Right atrium auricular region (tissue), 2 donors: ENCODE measurements at regions not wholly inside any gene's neighbourhood (a gene's known extent, or its start where the extent isn't known, plus 50 kb on each side); places are given as distances from the start of the nearest gene placed in this dataset.

Experiments
- DNase-seq: peaks from one replicate; pipeline ENCODE4 v3.0.0-alpha.2; 2019; ENCODE audit warnings: low spot score
- H3K27ac ChIP-seq, 2 donors: fragments of 200-600 bp; sonication (generic); 1 replicate in 1 of 2; 2 replicates in 1 of 2; pipeline ENCODE4 v1.5.1; 2016 to 2019
- H3K27me3 ChIP-seq, 2 donors: fragments of 200-600 bp; sonication (generic); one replicate each; pipeline versions ENCODE4 v1.5.1 to v1.6.0; 2017 to 2019
- H3K36me3 ChIP-seq: fragments of 200-600 bp; sonication (generic); one replicate; pipeline ENCODE4 v1.5.1; 2016
- H3K4me1 ChIP-seq, 2 donors: fragments of 200-600 bp; sonication (generic); one replicate each; pipeline versions ENCODE4 v1.5.1 to v1.6.0; 2017 to 2019
- H3K4me3 ChIP-seq, 2 donors: fragments of 200-600 bp; sonication (generic); 1 replicate in 1 of 2; 2 replicates in 1 of 2; pipeline ENCODE4 v1.5.1; 2017 to 2019; ENCODE audit warnings: mild to moderate bottlenecking in 1 of 2, moderate library complexity in 1 of 2
- H3K9me3 ChIP-seq, 2 donors: fragments of 200-600 bp; sonication (generic); one replicate each; pipeline ENCODE4 v1.5.1; 2019
- CTCF ChIP-seq, 2 donors: fragments of 200-600 bp; sonication (generic); IDR thresholded peaks; one replicate each; pipeline ENCODE4 v1.5.1; 2019; ENCODE audit warnings: antibody characterized with exemption in 2 of 2

GRCh38 chr4:124018383-124019317, 622.1 kb downstream of the SPRY1 start:
- no peaks in the 10 kb centered on the region for H3K9me3 ChIP-seq
- peaks cover 0 to 20% of the 10 kb centered on the region in 2 donors for H3K4me1 ChIP-seq
- H3K27ac ChIP-seq = peak overlapping the region; percentile 62 to 71
- H3K4me3 ChIP-seq = no peak overlapping the region
- no peaks in the 10 kb centered on the region for H3K27me3 ChIP-seq
- peak; percentile 82 for DNase-seq
- H3K36me3 ChIP-seq = no peaks in the 10 kb centered on the region
- TF ChIP-seq CTCF (IDR thresholded peaks at IDR 0.05) = no peak

- TF ChIP-seq CTCF (IDR thresholded peaks at IDR 0.05) = no peak
- Histone ChIP-seq H3K27ac (peak overlapping the region; percentile 62 to 71), H3K9me3 (no peaks in the 10 kb centered on the region), H3K27me3 (no peaks in the 10 kb centered on the region), H3K36me3 (no peaks in the 10 kb centered on the region), H3K4me1 (peaks cover 0 to 20% of the 10 kb centered on the region in 2 donors), H3K4me3 (no peak overlapping the region)
- no peak for DNase-seq
Measured at GRCh38 chr4:124019749-124020549, 623.4 kb downstream of the SPRY1 start.

GRCh38 chr4:124025000-124025399, 628.4 kb downstream of the SPRY1 start:
- TF ChIP-seq CTCF (IDR thresholded peaks at IDR 0.05) = no peak
- no peaks in the 10 kb centered on the region for H3K9me3 ChIP-seq
- no peaks in the 10 kb centered on the region for H3K27me3 ChIP-seq
- no peaks in the 10 kb centered on the region for H3K36me3 ChIP-seq
- H3K27ac ChIP-seq = no peak overlapping the region
- peaks cover 0 to 15% of the 10 kb centered on the region in 2 donors for H3K4me1 ChIP-seq
- no peak overlapping the region for H3K4me3 ChIP-seq
- no peak for DNase-seq

- Histone ChIP-seq H3K4me1 (peaks cover 0 to 15% of the 10 kb centered on the region in 2 donors), H3K36me3 (no peaks in the 10 kb centered on the region), H3K27me3 (no peaks in the 10 kb centered on the region), H3K4me3 (no peak overlapping the region), H3K9me3 (no peaks in the 10 kb centered on the region), H3K27ac (no peak overlapping the region)
- DNase-seq = no peak
- no peak for TF ChIP-seq CTCF (IDR thresholded peaks at IDR 0.05)
Measured at GRCh38 chr4:124025428-124025827, 628.8 kb downstream of the SPRY1 start.

- no peak for TF ChIP-seq CTCF (IDR thresholded peaks at IDR 0.05)
- Histone ChIP-seq H3K4me1 (peaks cover 0 to 16% of the 10 kb centered on the region in 2 donors), H3K27me3 (no peaks in the 10 kb centered on the region), H3K9me3 (no peaks in the 10 kb centered on the region), H3K27ac (peak overlapping the region; percentile 26 to 51), H3K4me3 (no peak overlapping the region), H3K36me3 (no peaks in the 10 kb centered on the region)
- DNase-seq = no peak
Measured at GRCh38 chr4:124028182-124028581, 631.6 kb downstream of the SPRY1 start.
